ENCODE measurements at regions not wholly inside any gene's neighbourhood (a gene's known extent, or its start where the extent isn't known, plus 50 kb on each side); places are given as distances from the start of the nearest gene placed in this dataset.

DNA sequence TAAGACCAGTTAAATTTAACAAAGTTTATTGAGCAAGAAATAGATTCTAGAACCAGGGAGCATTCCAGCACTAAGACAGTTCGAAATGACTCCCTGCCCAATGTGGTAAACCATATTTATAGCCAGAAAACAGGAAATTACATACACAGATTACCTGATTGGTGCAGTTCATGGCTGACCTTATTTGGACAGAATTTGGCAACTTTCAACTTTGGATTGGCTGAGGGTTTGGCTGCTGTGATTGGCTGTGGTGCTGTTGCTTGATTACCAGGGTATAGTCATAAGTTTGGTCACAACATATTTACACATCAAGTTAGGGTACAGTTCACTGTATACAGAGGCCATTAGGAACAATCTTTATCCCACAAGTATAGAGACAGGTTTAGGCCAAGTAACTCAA lies 984.8 kb upstream of the MIR17HG start:
- in situ Hi-C loops (cut with HindIII; ENCODE audit: low pct_ligation_motif_present, low pct_unique_long_range_greater_than_20kb, low sequenced_read_pairs), result no loop called here
- DNase-seq, result no peak

DNA sequence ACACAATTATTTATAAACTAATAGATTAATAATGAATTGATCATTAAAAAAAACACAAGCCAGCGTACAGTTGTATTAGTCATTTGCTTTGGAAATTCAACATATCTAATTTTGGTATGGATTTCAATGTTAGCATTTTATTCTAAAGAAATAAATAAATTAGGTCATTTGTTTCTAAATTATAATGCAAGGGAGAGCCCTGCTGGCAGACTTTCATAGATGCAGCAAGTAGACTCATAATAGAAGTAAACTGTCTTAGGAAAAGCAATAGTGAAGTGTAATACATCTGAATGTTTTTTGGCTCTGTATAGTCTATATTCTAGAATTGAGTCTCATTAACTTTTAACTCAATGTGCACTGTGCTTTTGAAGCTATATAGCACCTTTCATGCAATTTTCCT lies 982.4 kb upstream of the MIR17HG start:
- DNase-seq, result peak; percentile 7
- in situ Hi-C loops (cut with HindIII; ENCODE audit: low pct_ligation_motif_present, low pct_unique_long_range_greater_than_20kb, low sequenced_read_pairs), result no loop called here

DNA sequence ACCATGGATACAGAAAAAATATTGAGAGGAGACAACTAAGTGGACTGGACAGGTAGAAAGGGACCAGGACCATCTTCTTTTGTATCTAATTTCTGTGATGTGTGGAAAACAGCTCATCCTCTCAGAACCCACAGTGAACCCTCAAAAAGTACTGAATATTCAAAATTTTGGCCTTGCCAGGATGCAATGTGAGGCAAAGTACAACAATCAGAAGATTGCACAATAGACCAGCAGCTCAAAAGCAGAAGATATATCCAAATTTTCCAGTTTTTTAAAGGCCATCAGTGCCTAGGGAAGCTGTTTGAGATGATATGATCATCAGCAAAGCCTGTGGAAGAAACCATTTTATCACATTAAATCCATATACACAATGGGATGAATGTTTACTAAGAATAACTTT lies 973.3 kb upstream of the MIR17HG start:
- in situ Hi-C loops (cut with HindIII; ENCODE audit: low pct_ligation_motif_present, low pct_unique_long_range_greater_than_20kb, low sequenced_read_pairs), result no loop called here
- DNase-seq, result no peak

DNA sequence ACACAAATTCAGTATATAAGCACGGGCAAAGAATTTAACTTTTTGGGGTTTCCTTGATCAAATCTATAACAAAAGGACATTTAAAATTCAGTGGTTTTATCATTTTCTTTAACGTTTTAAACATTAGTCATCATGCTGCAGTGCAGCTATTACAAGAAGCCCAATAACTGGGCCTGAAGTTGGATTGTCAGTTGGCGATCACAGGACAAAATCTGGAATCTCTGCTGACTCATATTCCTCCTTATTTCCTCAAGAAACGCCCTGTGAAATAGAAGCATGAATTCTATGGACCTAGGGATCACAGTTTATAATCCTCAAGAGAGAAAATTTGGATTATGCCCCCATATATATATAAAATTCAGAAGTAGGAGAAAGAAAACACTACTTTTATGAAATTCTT lies 971.6 kb upstream of the MIR17HG start:
- no peak for DNase-seq
- in situ Hi-C loops (cut with HindIII; ENCODE audit: low pct_ligation_motif_present, low pct_unique_long_range_greater_than_20kb, low sequenced_read_pairs), result no loop called here

DNA sequence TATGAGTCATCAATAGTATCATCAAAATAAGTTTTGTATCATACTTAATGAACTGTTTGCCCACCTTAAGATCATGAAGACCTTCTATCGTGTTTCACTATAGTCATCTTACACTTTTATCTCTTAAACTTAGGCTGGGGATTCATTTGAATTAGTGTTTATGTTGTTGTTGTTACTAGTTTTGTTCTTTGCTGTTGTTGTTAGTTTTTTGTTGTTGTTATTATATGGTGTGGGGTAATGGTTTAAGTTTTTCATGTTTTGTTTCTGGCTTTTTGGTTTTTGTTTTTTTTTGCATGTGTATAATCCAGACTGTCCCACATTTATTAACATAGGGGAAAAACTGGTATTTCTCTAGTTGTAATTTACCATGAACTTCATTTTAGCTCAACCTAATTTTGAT lies 965.1 kb upstream of the MIR17HG start:
- no peak for DNase-seq
- in situ Hi-C loops (cut with HindIII; ENCODE audit: low pct_ligation_motif_present, low pct_unique_long_range_greater_than_20kb, low sequenced_read_pairs), result no loop called here

DNA sequence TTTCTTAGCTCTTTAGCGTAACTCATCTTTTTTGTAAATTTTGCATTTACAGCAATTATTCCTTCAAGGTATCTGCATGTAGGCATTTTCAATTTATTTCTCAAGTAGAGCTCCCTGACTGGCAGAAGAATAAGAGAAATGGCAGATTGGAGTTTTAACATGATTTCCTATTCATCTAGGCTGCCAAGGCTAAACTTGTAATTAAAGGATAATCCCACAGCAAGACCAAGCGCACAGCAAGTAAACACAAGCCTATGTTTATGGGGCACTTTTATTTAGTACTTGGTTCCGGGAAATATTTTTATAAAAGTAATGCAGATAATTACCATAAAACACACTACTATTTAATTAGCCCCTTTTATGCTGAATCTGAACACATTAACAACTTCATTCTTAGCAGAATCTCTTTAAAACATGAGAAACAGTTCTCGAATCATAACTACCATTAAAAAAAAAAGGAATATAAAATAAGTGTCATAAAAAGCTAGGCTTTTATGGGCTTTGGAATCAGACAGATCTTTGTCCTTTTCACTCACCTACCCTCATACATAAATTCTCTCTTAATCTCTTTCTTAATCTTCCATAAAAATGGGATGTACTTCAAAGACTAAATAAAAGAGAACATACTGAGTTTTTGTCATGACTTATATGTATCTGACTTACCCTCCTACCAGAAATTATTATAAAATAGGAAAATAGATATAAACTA lies 961.6 kb upstream of the MIR17HG start:
- DNase-seq, result no peak
- in situ Hi-C loops (cut with HindIII; ENCODE audit: low pct_ligation_motif_present, low pct_unique_long_range_greater_than_20kb, low sequenced_read_pairs), result no loop called here

DNA sequence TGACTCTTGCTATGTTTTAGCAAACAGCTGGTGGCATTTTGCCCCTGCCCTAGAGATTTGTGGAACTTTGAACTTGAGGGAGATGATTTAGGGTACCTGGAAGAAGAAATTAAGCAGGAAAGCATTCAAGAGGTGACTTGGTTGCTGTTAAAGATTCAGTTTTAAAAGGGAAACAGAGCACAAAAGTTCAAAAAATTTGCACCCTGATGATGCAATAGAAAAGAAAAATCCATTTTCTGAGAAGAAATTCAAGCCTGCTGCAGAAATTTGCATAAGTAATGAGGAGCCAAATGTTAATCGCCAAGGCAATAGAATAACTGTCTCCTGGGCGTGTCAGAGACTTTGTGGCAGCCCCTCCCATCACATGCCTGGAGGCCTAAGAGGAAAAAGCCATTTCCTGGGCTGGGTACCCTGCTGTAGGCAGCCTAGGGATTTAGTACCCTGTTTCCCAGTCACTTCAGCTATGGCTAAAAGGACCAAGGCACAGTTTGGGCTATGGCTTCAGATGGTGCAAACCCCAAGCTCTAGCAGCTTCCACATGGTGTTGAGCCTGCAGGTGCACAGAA lies 958.5 kb upstream of the MIR17HG start:
- in situ Hi-C loops (cut with HindIII; ENCODE audit: low pct_ligation_motif_present, low pct_unique_long_range_greater_than_20kb, low sequenced_read_pairs), result no loop called here
- DNase-seq, result no peak

DNA sequence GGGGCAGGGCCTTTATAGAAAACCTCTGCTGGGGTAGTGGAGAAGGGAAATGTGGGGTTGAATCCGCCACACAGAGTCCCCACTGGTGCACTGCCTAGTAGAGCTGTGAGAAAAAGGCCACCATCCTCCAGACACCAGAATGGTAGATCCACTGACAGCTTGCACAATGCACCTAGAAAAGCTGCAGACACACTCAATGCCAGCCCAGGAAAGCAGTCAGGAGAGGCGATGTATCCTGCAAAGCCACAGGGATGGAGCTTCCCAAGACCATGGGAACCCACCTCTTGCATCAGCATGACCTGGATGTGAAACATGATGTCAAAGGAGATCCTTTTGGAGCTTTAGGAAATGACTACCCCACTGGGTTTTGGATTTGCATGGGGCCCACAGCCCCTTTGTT lies 958.0 kb upstream of the MIR17HG start:
- no peak for DNase-seq
- in situ Hi-C loops (cut with HindIII; ENCODE audit: low pct_ligation_motif_present, low pct_unique_long_range_greater_than_20kb, low sequenced_read_pairs), result no loop called here

DNA sequence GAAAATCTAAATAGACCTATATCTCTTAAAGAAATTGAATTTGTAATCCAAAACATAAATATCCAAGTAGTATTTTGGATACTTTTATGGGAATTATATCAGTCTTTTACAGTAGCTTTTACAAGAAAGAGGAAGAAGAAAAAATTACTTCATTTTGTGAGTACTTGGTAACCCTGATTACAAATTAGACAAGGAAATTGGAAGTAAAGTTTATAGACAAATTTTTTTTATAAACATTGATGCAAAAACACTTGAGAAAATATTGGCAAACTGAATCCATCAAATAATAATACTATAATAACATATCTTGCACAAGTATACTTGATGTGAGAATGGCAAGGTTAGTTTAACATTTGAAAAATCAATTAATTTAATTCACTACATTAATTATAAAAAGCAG lies 954.1 kb upstream of the MIR17HG start:
- no peak for DNase-seq
- in situ Hi-C loops (cut with HindIII; ENCODE audit: low pct_ligation_motif_present, low pct_unique_long_range_greater_than_20kb, low sequenced_read_pairs), result no loop called here

DNA sequence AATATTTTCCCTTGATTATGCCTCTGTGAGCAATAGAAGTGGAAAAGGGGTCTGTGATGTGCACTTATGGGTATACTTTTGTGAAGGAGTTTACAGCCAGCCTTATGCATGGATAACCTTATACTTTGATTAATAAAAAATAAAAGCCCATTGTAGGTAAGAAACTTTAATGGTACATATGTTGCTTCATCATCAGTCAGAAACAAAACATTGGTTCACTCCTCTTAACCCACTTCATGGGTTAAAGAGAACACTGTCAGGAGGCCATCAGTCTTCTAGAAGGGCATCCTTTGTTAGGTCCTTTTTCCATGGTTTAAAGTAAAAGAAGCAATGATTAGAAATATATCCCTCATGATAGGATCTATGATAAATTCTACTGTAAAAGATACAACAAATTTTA lies 952.1 kb upstream of the MIR17HG start:
- in situ Hi-C loops (cut with HindIII; ENCODE audit: low pct_ligation_motif_present, low pct_unique_long_range_greater_than_20kb, low sequenced_read_pairs), result no loop called here
- no peak for DNase-seq

DNA sequence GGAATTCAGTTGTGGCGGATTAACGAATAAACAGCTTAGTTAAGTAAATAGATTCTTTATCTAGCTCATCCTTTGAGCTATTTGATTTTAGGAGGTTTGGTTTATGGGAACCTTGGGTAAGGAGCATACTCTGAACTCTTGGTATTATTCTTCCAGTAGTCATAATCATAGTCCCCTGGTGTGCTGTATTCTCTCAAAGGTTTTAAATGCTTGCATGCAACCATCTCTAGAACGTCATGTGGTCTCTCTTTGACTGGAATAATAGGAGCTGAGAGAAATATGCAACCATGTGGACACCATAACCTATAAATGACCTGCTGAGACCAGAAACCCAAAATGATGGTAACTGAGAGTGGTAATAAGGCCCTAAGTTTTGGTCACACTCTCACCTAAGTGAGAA lies 951.6 kb upstream of the MIR17HG start:
- DNase-seq, result no peak
- in situ Hi-C loops (cut with HindIII; ENCODE audit: low pct_ligation_motif_present, low pct_unique_long_range_greater_than_20kb, low sequenced_read_pairs), result no loop called here

DNA sequence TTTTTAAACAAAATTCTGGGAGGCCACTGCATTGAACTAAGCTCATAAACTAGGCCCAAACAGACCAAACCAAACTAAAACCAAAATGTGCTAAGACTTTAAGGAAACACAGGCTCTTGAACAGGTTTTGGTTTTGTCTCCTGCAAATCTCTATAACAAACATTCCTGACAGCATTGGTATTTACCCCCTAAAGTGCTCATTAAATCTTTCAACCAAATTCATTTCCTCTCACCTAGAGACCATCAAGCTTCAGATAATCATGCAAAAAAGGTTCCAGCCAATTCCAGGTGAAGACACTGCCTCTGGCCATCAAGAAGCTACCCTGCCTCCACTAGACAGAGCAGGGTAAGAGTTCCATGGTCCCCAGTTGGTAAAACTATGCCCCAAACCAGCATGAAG lies 951.2 kb upstream of the MIR17HG start:
- no peak for DNase-seq
- in situ Hi-C loops (cut with HindIII; ENCODE audit: low pct_ligation_motif_present, low pct_unique_long_range_greater_than_20kb, low sequenced_read_pairs), result no loop called here

DNA sequence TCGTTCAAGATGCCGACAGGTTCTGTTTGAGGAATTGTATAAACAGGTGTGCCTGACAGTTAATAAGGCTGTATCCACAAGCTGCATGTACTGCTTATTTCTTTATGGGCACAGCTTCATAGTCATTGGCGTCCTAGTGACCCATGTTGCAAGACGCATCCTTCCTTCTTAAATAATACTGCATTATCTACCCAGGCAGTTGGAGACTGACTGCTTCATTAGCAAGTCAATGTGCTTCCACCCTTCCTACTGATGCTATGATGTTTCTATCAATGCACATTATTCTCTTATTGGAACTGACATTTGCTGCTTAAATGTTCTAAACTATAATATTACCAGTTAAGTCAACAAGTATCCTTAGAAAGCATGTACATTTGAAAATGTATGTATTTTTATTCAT lies 950.0 kb upstream of the MIR17HG start:
- DNase-seq, result no peak
- in situ Hi-C loops (cut with HindIII; ENCODE audit: low pct_ligation_motif_present, low pct_unique_long_range_greater_than_20kb, low sequenced_read_pairs), result no loop called here

DNA sequence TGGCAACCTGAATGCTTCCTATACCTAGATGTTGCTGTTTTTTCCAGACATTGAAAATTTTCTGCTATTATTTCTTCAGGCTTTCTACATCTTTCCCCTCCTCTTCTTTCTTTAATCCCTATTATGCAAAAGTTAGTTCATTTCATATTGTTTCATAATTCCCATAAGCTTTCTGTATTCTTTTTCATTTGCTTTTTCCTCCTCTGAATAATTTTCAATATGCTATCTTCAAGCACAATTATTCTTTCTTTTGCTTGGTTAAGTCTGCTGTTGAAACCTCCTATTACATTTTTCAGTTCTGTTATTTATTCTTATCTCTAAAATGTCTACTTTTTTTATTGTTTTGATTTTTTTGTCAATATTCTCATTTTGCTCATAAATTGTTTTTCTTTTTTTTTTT lies 947.1 kb upstream of the MIR17HG start:
- in situ Hi-C loops (cut with HindIII; ENCODE audit: low pct_ligation_motif_present, low pct_unique_long_range_greater_than_20kb, low sequenced_read_pairs), result no loop called here
- no peak for DNase-seq

DNA sequence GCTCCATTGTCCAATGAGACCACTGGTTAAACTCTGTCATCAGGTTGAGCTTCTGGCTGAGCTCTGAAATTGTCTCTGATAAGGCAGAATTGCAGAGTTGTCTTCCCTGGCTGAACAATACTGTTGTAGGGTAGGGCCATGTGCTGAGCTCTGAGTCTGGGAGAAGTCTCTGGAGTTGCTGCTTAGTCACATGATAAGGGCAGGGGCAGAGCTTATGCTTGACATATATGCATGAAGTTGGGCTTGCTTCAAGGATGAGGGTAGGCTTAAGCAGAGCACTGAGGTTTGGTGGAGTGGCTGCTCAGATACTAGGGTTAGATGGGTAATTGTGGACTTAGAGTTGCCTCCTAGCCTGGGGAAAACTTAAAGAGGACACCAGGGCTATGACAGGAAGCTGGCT lies 946.3 kb upstream of the MIR17HG start:
- in situ Hi-C loops (cut with HindIII; ENCODE audit: low pct_ligation_motif_present, low pct_unique_long_range_greater_than_20kb, low sequenced_read_pairs), result no loop called here
- DNase-seq, result no peak

DNA sequence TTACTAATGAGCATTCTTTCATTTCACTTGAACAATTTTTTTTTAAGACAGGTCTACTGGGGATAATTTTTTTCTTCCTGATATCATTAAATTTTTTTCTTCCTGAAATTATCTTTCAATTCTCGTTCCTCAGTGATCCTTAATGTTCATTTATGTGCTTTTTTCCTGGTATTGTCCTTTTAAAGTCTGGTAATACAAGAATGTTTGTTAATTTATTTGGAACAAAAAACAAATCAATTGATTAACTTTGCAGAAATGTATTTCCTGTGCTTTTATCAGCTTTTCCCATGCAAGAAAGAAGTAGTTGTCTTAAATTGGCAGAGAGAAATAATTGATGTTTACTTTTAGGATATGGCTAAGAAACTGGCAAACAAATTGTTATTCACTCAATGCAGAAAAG lies 945.4 kb upstream of the MIR17HG start:
- in situ Hi-C loops (cut with HindIII; ENCODE audit: low pct_ligation_motif_present, low pct_unique_long_range_greater_than_20kb, low sequenced_read_pairs), result no loop called here
- no peak for DNase-seq

DNA sequence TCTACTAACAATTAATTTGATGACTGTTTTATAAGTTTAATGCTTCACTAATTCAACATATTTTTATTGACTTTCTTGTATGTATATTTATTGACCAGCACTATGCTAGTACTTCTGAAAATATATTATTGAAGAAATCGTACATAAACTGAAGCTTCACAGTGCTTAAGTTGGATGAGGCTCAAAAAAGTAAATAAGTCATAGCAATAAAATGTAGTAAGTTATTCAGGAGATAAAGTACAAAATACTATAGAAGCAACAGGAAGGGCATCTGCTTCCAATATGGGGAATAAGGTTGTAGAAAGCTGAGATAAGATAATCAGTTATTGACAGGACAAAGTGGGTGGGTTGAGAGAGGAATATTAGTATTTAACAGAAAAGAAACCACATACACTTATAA lies 944.9 kb upstream of the MIR17HG start:
- no peak for DNase-seq
- in situ Hi-C loops (cut with HindIII; ENCODE audit: low pct_ligation_motif_present, low pct_unique_long_range_greater_than_20kb, low sequenced_read_pairs), result no loop called here

DNA sequence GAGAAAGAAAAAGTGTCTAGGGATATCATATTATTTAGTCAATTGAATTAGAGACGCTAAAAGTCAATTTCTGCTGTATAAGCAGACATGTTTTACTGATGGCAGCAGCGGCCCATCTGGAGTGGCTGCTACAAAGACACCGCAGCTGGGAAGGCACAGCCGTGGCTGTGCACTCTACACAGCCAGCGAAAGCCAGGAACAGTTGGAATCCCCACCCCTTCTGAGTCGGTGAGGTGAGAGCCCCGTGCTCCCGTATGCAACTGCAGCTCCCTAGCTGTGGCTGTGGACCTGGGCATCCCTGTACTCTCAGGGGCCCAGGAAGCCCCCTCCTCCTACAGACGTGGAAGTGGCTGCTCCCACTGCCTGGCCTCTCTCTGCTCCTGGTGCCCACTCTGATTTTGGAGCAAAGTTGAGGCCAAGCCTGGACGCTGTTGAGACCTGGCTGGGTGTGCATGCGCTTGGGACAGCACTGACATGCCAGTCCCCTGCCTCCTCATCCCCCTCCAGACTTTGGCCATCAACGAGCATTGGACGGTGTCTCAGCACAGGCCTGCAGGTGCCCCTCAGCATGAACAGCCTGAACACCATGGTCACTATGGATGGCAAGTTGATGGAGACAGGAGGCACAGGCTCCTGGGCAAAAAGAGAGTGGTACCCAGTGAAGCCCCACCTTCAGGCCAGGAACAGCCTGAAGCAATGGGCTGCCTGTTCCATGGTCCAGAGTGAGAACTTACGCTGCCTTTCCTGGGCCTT lies 944.0 kb upstream of the MIR17HG start:
- in situ Hi-C loops (cut with HindIII; ENCODE audit: low pct_ligation_motif_present, low pct_unique_long_range_greater_than_20kb, low sequenced_read_pairs), result no loop called here
- no peak for DNase-seq

DNA sequence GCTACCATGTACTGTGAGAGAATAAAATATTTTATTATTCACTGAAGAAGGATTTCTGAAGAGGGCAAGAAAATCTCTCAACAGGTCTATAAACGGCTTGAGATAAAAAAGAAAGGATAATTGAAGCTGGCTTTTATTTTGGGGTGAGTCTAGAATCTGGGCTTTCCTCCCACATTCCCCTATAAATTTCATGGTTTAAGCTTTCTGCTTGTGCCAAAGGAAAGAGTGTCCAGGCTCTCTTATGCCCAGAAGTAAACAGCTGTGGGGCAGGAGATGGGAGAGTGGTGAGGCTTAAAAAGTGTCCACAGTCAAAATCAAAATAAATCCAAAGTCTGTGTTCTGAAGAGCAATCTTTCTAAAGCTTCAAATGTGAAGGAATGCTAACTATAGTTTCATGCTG lies 942.2 kb upstream of the MIR17HG start:
- no peak for DNase-seq
- in situ Hi-C loops (cut with HindIII; ENCODE audit: low pct_ligation_motif_present, low pct_unique_long_range_greater_than_20kb, low sequenced_read_pairs), result no loop called here

DNA sequence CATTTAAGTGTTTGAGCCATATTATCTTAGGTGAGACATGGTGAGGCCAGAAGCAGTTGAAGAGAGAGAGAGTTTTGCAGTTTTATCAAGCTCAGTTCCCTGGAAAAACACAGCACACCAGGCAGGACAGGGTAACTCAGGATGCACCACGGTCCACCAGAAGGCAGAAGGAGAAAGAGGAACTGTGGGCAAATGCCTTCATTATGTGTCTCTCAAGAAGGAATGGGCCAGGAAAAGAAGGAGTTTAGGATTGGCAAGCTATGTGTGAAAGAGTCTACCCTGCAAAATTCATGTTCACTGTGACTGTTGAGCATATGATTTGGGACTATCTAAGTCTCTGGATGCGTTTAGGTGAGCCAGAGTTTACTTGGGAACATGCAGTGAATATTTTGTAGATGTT lies 934.5 kb upstream of the MIR17HG start:
- in situ Hi-C loops (cut with HindIII; ENCODE audit: low pct_ligation_motif_present, low pct_unique_long_range_greater_than_20kb, low sequenced_read_pairs), result no loop called here
- no peak for DNase-seq
